ENCODE measurements at regions not wholly inside any gene's neighbourhood (a gene's known extent, or its start where the extent isn't known, plus 50 kb on each side); places are given as distances from the start of the nearest gene placed in this dataset.

GRCh38 chrX:7280520-7280919 lies 132.6 kb upstream of the PUDP start:
- DNase-seq, result no peak

- no peak for DNase-seq
Observed at GRCh38 chrX:7272346-7272745, 124.4 kb upstream of the PUDP start.

GRCh38 chrX:7270933-7271332 lies 123.0 kb upstream of the PUDP start:
- DNase-seq, result no peak

GRCh38 chrX:7269991-7270390 lies 122.0 kb upstream of the PUDP start:
- DNase-seq, result no peak

GRCh38 chrX:7269589-7269988 lies 121.6 kb upstream of the PUDP start:
- DNase-seq, result no peak

- DNase-seq, result peak in 1 of 3 donors; percentile 22
Observed at GRCh38 chrX:7266288-7266687, 118.3 kb upstream of the PUDP start.

- DNase-seq, result no peak
Observed at GRCh38 chrX:7264399-7264798, 116.4 kb upstream of the PUDP start.

GRCh38 chrX:7263961-7264360 lies 116.0 kb upstream of the PUDP start:
- DNase-seq, result no peak

GRCh38 chrX:7263330-7263729 lies 115.4 kb upstream of the PUDP start:
- no peak for DNase-seq

GRCh38 chrX:7262551-7262950 lies 114.6 kb upstream of the PUDP start:
- DNase-seq, result no peak

GRCh38 chrX:7261672-7262332 lies 113.8 kb upstream of the PUDP start:
- no peak for DNase-seq

GRCh38 chrX:7254144-7254543 lies 106.2 kb upstream of the PUDP start:
- DNase-seq, result no peak

GRCh38 chrX:7253565-7253964 lies 105.6 kb upstream of the PUDP start:
- DNase-seq, result no peak

- DNase-seq, result no peak
Observed at GRCh38 chrX:7252013-7252610, 104.2 kb upstream of the PUDP start.

- no peak for DNase-seq
Observed at GRCh38 chrX:7247346-7247745, 99.4 kb upstream of the PUDP start.

- no peak for DNase-seq
Observed at GRCh38 chrX:7244405-7244804, 96.5 kb upstream of the PUDP start.

GRCh38 chrX:7242613-7243012 lies 94.7 kb upstream of the PUDP start:
- DNase-seq, result no peak

- DNase-seq, result no peak
Observed at GRCh38 chrX:7240929-7241328, 93.0 kb upstream of the PUDP start.

- no peak for DNase-seq
Observed at GRCh38 chrX:7235071-7235470, 87.1 kb upstream of the PUDP start.

- DNase-seq, result no peak
Observed at GRCh38 chrX:7233580-7234406, 85.8 kb upstream of the PUDP start.

GRCh38 chrX:7228226-7228625 lies 80.3 kb upstream of the PUDP start:
- DNase-seq, result no peak

- no peak for DNase-seq
Observed at GRCh38 chrX:7225338-7225737, 77.4 kb upstream of the PUDP start.

GRCh38 chrX:7223271-7223670 lies 75.3 kb upstream of the PUDP start:
- DNase-seq, result no peak

All from muscle of back (tissue), 3 donors.